GM23248 (cell line): ENCODE measurements at regions not wholly inside any gene's neighbourhood (a gene's known extent, or its start where the extent isn't known, plus 50 kb on each side); places are given as distances from the start of the nearest gene placed in this dataset.

Experiments
- DNase-seq: peaks from one replicate; pipeline ENCODE4 v3.0.0-alpha.2; 2015
- H2AFZ ChIP-seq: fragments of 200-600 bp; sonication (generic); 2 replicates; pipeline ENCODE4 v1.6.1; 2016; ENCODE audit warnings: antibody characterized with exemption
- H3F3A ChIP-seq: fragments of 200-600 bp; sonication (generic); 2 replicates; pipeline ENCODE4 v1.6.1; 2016; ENCODE audit warnings: mild to moderate bottlenecking, antibody characterized with exemption, mixed run types; ENCODE audit not compliant: insufficient read depth
- H3K27ac ChIP-seq: fragments of 200-600 bp; sonication (generic); 2 replicates; pipeline ENCODE4 v1.5.1; 2016; ENCODE audit warnings: mild to moderate bottlenecking
- H3K27me3 ChIP-seq: fragments of 200-600 bp; sonication (generic); replicated peaks from 2 replicates; pipeline ENCODE4 v1.6.1; 2016; ENCODE audit warnings: mild to moderate bottlenecking; ENCODE audit not compliant: insufficient read depth
- H3K36me3 ChIP-seq: fragments of 200-600 bp; sonication (generic); 2 replicates; pipeline ENCODE4 v1.6.1; 2016; ENCODE audit warnings: low read depth, mild to moderate bottlenecking
- H3K4me1 ChIP-seq: fragments of 200-600 bp; sonication (generic); 2 replicates; pipeline ENCODE4 v1.6.1; 2016; ENCODE audit warnings: mild to moderate bottlenecking; ENCODE audit not compliant: insufficient read depth
- H3K4me2 ChIP-seq: fragments of 200-600 bp; sonication (generic); one replicate; pipeline ENCODE4 v1.6.1; 2016; ENCODE audit warnings: mild to moderate bottlenecking; ENCODE audit not compliant: unreplicated experiment
- H3K4me3 ChIP-seq: fragments of 200-600 bp; sonication (generic); 2 replicates; pipeline ENCODE4 v1.5.1; 2016; ENCODE audit warnings: mild to moderate bottlenecking
- H3K79me2 ChIP-seq: fragments of 200-600 bp; sonication (generic); 2 replicates; pipeline ENCODE4 v1.6.1; 2016; ENCODE audit warnings: mild to moderate bottlenecking; ENCODE audit not compliant: insufficient read depth
- H3K9ac ChIP-seq: fragments of 200-600 bp; sonication (generic); 2 replicates; pipeline ENCODE4 v1.6.1; 2016; ENCODE audit warnings: mild to moderate bottlenecking
- H3K9me2 ChIP-seq: fragments of 200-600 bp; sonication (generic); 2 replicates; pipeline ENCODE4 v1.6.1; 2016; ENCODE audit warnings: mixed run types, mild to moderate bottlenecking, moderate library complexity; ENCODE audit not compliant: insufficient read depth
- H3K9me3 ChIP-seq: fragments of 200-600 bp; sonication (generic); one replicate; pipeline ENCODE4 v1.6.1; 2017; ENCODE audit warnings: low read depth
- H4K20me1 ChIP-seq: fragments of 200-600 bp; sonication (generic); 2 replicates; pipeline ENCODE4 v1.6.0; 2016; ENCODE audit not compliant: insufficient read depth
- EZH2 ChIP-seq: fragments of 200-600 bp; sonication (generic); IDR thresholded peaks from 2 replicates; pipeline ENCODE4 v1.6.1; 2018; ENCODE audit warnings: antibody characterized with exemption, mild to moderate bottlenecking; ENCODE audit not compliant: insufficient read depth, poor library complexity, severe bottlenecking
- EZH2phosphoT487 ChIP-seq: fragments of 200-600 bp; sonication (generic); IDR thresholded peaks from 2 replicates; pipeline ENCODE4 v1.6.1; 2018; ENCODE audit warnings: antibody characterized with exemption, moderate library complexity, mild to moderate bottlenecking, low read depth; ENCODE audit not compliant: insufficient read depth
- WGBS, 2 experiments: methylation state at CpG; one replicate each; pipeline ENCODE4 v1.1.6; 2015 to 2017; ENCODE audit warnings: low lambda C conversion rate in 2 of 2, low coverage in 1 of 2; ENCODE audit errors: missing lambda C conversion rate in 2 of 2; 5-methylcytosine and 5-hydroxymethylcytosine counted together
- in situ Hi-C: fragments of 300-500 bp; cut with MboI; formaldehyde crosslinking; loops from 2 replicates; pipeline ENCODE4 v1.15.0; 2020

DNA sequence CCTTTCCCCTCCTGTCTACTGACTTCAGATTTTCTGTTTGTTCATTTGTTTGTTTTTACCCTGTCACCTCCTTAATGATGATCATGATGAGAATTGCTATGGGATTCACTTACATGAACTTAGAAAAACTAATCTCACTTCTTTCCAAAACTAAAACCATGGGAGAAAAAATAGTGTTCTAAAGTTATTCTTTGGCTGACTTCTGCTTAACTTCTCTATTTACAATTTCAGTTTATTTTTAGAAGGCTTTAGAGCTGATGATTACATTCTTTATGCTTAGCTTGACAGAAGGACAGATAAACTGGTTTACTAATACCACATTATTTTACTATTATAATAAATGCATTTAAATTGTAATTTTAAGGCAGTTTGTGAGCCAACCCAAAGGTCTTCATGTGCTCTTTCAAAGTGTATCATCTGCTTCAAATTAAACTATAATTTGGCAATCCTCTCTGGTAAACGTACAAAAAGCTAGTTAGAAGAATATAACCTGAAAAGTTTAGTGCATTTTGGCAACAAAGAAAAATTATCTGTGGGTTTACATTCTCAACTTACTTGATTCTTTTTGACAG lies 676.8 kb upstream of the UBE2E2 start:
- no peak for DNase-seq
- Histone ChIP-seq H3K79me2 (no peaks in the 10 kb centered on the region), H2AFZ (no peak overlapping the region), H3K4me2 (no peak overlapping the region), H3K9me2 (no peaks in the 10 kb centered on the region), H3K27me3 (no peaks in the 10 kb centered on the region), H3K36me3 (no peaks in the 10 kb centered on the region), H3K9me3 (no peaks in the 10 kb centered on the region), H3K27ac (no peak overlapping the region), H3K9ac (no peak overlapping the region), H3K4me1 (no peaks in the 10 kb centered on the region), H4K20me1 (no peaks in the 10 kb centered on the region), H3F3A (no peaks in the 10 kb centered on the region), H3K4me3 (no peak overlapping the region)
- 0% methylated on average over 1 of the region's 1 CpG for WGBS, 2 experiments
- TF ChIP-seq EZH2 (no peak), EZH2phosphoT487 (no peak)
- in situ Hi-C loops, result no loop called here

DNA sequence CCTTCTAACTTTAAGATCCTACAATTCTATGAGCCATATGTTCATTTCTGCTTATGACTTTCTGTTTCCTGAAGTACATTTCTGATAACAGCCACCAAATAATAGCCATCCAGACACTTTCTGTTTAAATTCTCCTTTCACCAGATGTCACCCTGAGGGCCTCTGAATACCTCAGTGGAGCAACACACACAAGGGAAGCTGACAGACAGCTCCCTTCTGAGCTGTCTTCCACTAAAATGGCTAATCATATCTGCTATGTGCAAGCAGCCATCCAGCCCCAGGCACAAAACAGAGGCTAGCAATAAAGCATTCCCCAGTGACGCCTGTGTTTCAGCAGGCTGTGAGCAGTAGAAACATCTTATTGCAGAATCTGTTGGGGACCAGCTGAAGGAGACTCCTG lies 666.6 kb upstream of the UBE2E2 start:
- no peak overlapping the region for H3K4me3 ChIP-seq
- H3K36me3 ChIP-seq, result no peaks in the 10 kb centered on the region
- no peak for DNase-seq
- H3K27ac ChIP-seq, result no peak overlapping the region
- H3K4me1 ChIP-seq, result no peaks in the 10 kb centered on the region
- 18 to 29% methylated on average over 1 of the region's 1 CpG for WGBS, 2 experiments
- H3K27me3 ChIP-seq, result no peaks in the 10 kb centered on the region
- no peaks in the 10 kb centered on the region for H3K79me2 ChIP-seq
- H4K20me1 ChIP-seq, result no peaks in the 10 kb centered on the region
- H3K9ac ChIP-seq, result no peak overlapping the region
- no peaks in the 10 kb centered on the region for H3F3A ChIP-seq
- no peak overlapping the region for H2AFZ ChIP-seq
- H3K9me2 ChIP-seq, result no peaks in the 10 kb centered on the region
- H3K4me2 ChIP-seq, result no peak overlapping the region
- TF ChIP-seq EZH2phosphoT487, result no peak
- no peak for TF ChIP-seq EZH2
- in situ Hi-C loops, result no loop called here
- H3K9me3 ChIP-seq, result no peaks in the 10 kb centered on the region

DNA sequence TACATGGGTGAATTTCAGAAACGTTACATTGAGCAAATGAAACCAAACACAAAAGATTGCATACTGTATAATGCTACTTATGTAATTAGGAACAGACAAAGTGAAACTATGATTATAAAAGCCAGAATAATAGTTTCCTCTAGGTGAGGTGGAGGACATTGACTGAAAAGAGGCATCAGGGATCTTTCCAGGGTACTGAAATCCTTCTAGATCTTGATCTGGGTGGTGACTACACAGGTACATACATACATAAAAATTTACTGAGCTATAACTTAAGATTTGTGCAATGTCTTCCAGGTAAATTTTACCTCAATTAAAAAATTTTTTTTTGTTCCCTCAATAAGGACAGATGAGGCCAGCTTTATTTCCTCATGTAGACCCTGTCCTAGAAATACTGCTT lies 665.6 kb upstream of the UBE2E2 start:
- Histone ChIP-seq H3K4me3 (no peak overlapping the region), H3K9me2 (no peaks in the 10 kb centered on the region), H3K79me2 (no peaks in the 10 kb centered on the region), H3K9me3 (no peaks in the 10 kb centered on the region), H3K9ac (no peak overlapping the region), H3F3A (no peaks in the 10 kb centered on the region), H3K36me3 (no peaks in the 10 kb centered on the region), H3K4me2 (no peak overlapping the region), H2AFZ (no peak overlapping the region), H3K27ac (no peak overlapping the region), H3K4me1 (no peaks in the 10 kb centered on the region), H3K27me3 (no peaks in the 10 kb centered on the region), H4K20me1 (no peaks in the 10 kb centered on the region)
- WGBS, 2 experiments, result 18 to 33% methylated on average over 1 of the region's 1 CpG
- in situ Hi-C loops, result no loop called here
- no peak for DNase-seq
- TF ChIP-seq EZH2phosphoT487 (no peak), EZH2 (no peak)

DNA sequence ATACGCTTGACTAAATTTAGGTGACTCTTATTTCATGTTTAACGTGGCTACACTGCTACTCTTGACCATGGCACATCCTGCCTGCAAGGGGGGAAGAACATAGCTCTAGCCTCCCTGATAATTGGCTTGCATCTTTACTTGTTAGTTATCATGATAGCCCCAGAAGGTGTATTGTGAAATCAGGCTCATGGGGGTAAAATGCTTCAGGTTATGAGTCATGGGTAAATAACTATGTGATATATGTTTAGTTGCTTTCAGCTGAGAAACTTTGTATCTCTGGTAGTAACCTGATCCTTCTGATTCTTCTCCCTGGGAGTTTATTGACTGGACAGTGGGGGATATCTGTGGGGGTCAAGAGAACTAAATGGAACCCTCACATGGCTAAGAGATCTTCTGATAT lies 660.8 kb upstream of the UBE2E2 start:
- Histone ChIP-seq H3K36me3 (no peaks in the 10 kb centered on the region), H3K27me3 (no peaks in the 10 kb centered on the region), H3K9ac (no peak overlapping the region), H3K9me3 (no peaks in the 10 kb centered on the region), H2AFZ (no peak overlapping the region), H3K4me2 (no peak overlapping the region), H3K9me2 (no peaks in the 10 kb centered on the region), H3F3A (no peaks in the 10 kb centered on the region), H3K4me1 (no peaks in the 10 kb centered on the region), H3K79me2 (no peaks in the 10 kb centered on the region), H3K27ac (no peak overlapping the region), H4K20me1 (no peaks in the 10 kb centered on the region), H3K4me3 (no peak overlapping the region)
- no peak for DNase-seq
- TF ChIP-seq EZH2 (no peak), EZH2phosphoT487 (no peak)
- 63 to 75% methylated on average over 2 of the region's 2 CpGs for WGBS, 2 experiments
- in situ Hi-C loops, result no loop called here

DNA sequence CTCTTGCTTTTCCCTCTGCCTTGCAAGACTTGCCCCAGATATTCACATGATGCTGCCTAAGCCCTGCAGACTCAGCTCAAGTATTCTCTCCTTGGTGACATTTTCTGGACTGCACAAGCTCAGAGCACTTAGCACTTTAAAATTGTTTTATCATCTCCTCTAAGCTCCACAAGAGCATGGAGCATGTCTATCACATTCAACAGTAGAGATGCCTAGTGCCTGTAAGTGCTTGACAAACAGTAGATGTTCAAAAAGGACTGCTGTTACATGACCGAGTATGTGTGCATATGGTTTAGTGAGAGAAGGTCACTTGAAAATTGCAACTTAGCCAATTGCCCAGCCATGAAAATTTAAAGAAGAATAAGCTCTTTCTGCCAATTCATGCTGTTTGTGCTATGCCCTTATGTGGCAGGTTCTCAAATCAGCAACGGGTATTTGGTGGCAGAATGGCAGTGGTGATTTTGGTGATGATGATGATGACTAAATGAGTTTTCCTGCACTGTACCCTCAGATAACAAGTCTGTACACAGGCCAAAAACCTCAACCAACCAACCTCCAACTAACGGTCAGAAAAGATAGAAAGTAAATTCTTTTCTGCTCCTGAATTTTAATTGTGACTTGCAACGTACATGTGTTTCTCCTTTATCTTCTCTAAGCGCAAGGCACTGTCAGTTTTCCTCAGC lies 647.2 kb upstream of the UBE2E2 start:
- in situ Hi-C loops, result no loop called here
- no peak for DNase-seq
- WGBS, 2 experiments, result 55 to 57% methylated on average over 5 of the region's 5 CpGs
- H3K9ac ChIP-seq, result no peak overlapping the region
- H3K9me3 ChIP-seq, result no peaks in the 10 kb centered on the region
- H3K27me3 ChIP-seq, result no peaks in the 10 kb centered on the region
- no peaks in the 10 kb centered on the region for H3K79me2 ChIP-seq
- no peaks in the 10 kb centered on the region for H3K36me3 ChIP-seq
- H2AFZ ChIP-seq, result no peak overlapping the region
- no peaks in the 10 kb centered on the region for H3F3A ChIP-seq
- no peak overlapping the region for H3K4me2 ChIP-seq
- H3K4me3 ChIP-seq, result no peak overlapping the region
- no peaks in the 10 kb centered on the region for H4K20me1 ChIP-seq
- no peaks in the 10 kb centered on the region for H3K4me1 ChIP-seq
- TF ChIP-seq EZH2phosphoT487 (no peak), EZH2 (no peak)
- H3K9me2 ChIP-seq, result no peaks in the 10 kb centered on the region
- no peak overlapping the region for H3K27ac ChIP-seq
